B cell (primary cell): ENCODE measurements at regions not wholly inside any gene's neighbourhood (a gene's known extent, or its start where the extent isn't known, plus 50 kb on each side); places are given as distances from the start of the nearest gene placed in this dataset.

Source experiments
- EZH2 ChIP-seq: IDR thresholded peaks from 2 replicates; pipeline ENCODE4 v1.6.1; 2012; ENCODE audit warnings: borderline replicate concordance, low read depth, mild to moderate bottlenecking, moderate library complexity, low read length; ENCODE audit not compliant: insufficient read depth, poor library complexity, severe bottlenecking
- TF ChIP-seq, protein P1 (sequence below): fragments of 200-600 bp; IDR thresholded peaks from one replicate; pipeline ENCODE4 v1.8.0; 2022; ENCODE audit warnings: antibody characterized with exemption, mild to moderate bottlenecking

DNA sequence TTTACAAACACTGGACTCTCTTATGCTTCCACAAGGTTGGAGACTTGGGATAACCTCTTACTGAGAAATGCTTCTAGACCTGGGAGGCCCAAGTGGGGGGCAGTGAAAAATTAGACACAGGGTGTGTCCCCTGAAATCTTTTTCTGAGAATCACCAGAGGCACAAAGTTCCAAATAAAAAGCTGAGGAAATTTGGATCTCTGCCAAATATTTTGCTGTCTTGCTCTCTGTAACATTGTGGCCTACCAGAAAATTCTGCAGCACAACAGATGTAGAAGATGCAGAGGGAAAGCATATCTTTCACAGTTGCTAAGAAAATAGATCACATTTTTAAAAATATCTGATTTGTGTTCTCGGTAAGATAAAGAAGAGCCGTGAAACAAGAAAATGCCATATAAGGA is 849.4 kb downstream of the CCSER2 start:
- TF ChIP-seq, protein P1, sequence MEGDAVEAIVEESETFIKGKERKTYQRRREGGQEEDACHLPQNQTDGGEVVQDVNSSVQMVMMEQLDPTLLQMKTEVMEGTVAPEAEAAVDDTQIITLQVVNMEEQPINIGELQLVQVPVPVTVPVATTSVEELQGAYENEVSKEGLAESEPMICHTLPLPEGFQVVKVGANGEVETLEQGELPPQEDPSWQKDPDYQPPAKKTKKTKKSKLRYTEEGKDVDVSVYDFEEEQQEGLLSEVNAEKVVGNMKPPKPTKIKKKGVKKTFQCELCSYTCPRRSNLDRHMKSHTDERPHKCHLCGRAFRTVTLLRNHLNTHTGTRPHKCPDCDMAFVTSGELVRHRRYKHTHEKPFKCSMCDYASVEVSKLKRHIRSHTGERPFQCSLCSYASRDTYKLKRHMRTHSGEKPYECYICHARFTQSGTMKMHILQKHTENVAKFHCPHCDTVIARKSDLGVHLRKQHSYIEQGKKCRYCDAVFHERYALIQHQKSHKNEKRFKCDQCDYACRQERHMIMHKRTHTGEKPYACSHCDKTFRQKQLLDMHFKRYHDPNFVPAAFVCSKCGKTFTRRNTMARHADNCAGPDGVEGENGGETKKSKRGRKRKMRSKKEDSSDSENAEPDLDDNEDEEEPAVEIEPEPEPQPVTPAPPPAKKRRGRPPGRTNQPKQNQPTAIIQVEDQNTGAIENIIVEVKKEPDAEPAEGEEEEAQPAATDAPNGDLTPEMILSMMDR, result no peak
- no peak for TF ChIP-seq EZH2
